SH-SY5Y (cell line): ENCODE measurements at regions not wholly inside any gene's neighbourhood (a gene's known extent, or its start where the extent isn't known, plus 50 kb on each side); places are given as distances from the start of the nearest gene placed in this dataset.

Source experiments
- GATA2 ChIP-seq: IDR thresholded peaks from 2 replicates; pipeline ENCODE4 v1.6.1; 2011; ENCODE audit warnings: mild to moderate bottlenecking, low read depth, low read length
- GATA3 ChIP-seq: IDR thresholded peaks from 2 replicates; pipeline ENCODE4 v1.6.1; 2011; ENCODE audit warnings: low read depth, mild to moderate bottlenecking, low read length, moderate library complexity

GRCh38 chr2:8611700-8612099, 70.2 kb upstream of the ID2 start:
- TF ChIP-seq GATA2 = no peak
- no peak for TF ChIP-seq GATA3
